HPDE6-E6E7 (cell line): ENCODE measurements at regions not wholly inside any gene's neighbourhood (a gene's known extent, or its start where the extent isn't known, plus 50 kb on each side); places are given as distances from the start of the nearest gene placed in this dataset.

Experiments
- DNase-seq: peaks from one replicate; pipeline ENCODE4 v3.0.0; 2011; ENCODE audit warnings: missing footprints; ENCODE audit errors: extremely low spot score

- DNase-seq = peak; percentile 2
These were observed 469.5 kb downstream of the POM121L12 start for GRCh38 chr7:53504914-53505313.

- DNase-seq = no peak
These were observed 482.9 kb downstream of the POM121L12 start for GRCh38 chr7:53518319-53518718.

GRCh38 chr7:53520841-53521240 lies 485.4 kb downstream of the POM121L12 start:
- no peak for DNase-seq

GRCh38 chr7:53521638-53522184 lies 486.3 kb downstream of the POM121L12 start:
- DNase-seq = no peak

GRCh38 chr7:53539558-53539957 lies 504.1 kb downstream of the POM121L12 start:
- DNase-seq = no peak

- DNase-seq = no peak
These were observed 506.0 kb downstream of the POM121L12 start for GRCh38 chr7:53541475-53541874.

- no peak for DNase-seq
These were observed 506.7 kb downstream of the POM121L12 start for GRCh38 chr7:53542157-53542556.
